Liver (tissue), 8 donors: ENCODE measurements at regions not wholly inside any gene's neighbourhood (a gene's known extent, or its start where the extent isn't known, plus 50 kb on each side); places are given as distances from the start of the nearest gene placed in this dataset.

Experiments
- DNase-seq: peaks from one replicate; pipeline ENCODE4 v3.0.0-alpha.2; 2017; ENCODE audit warnings: low spot score
- H3K27ac ChIP-seq, 2 donors: one replicate each; pipeline ENCODE4 v1.7.0; 2013; ENCODE audit warnings: inconsistent platforms in 2 of 2, low read length in 2 of 2, control low read depth in 1 of 2, low read depth in 1 of 2, mild to moderate bottlenecking in 1 of 2
- H3K27me3 ChIP-seq, 4 donors: one replicate each; pipeline versions ENCODE4 v1.6.1 to v1.7.0; 2013; ENCODE audit warnings: low read length in 3 of 4, inconsistent platforms in 1 of 4, mild to moderate bottlenecking in 1 of 4, moderate library complexity in 1 of 4; ENCODE audit not compliant: control insufficient read depth in 4 of 4, insufficient read depth in 4 of 4
- H3K36me3 ChIP-seq, 4 donors: one replicate each; pipeline versions ENCODE4 v1.6.1 to v1.7.0; 2013; ENCODE audit warnings: low read length in 3 of 4, mild to moderate bottlenecking in 3 of 4, low read depth in 1 of 4, moderate library complexity in 1 of 4; ENCODE audit not compliant: control insufficient read depth in 4 of 4, insufficient read depth in 3 of 4
- H3K4me1 ChIP-seq, 4 donors: one replicate each; pipeline versions ENCODE4 v1.6.1 to v1.7.0; 2013; ENCODE audit warnings: low read length in 3 of 4, mild to moderate bottlenecking in 3 of 4, moderate library complexity in 1 of 4; ENCODE audit not compliant: control insufficient read depth in 4 of 4, insufficient read depth in 4 of 4
- H3K4me3 ChIP-seq, 3 donors: one replicate each; pipeline versions ENCODE4 v1.6.1 to v1.7.0; 2013; ENCODE audit warnings: low read length in 3 of 3, control low read depth in 1 of 3, low read depth in 1 of 3, mild to moderate bottlenecking in 1 of 3
- H3K9ac ChIP-seq, 2 donors: one replicate each; pipeline ENCODE4 v1.7.0; 2013; ENCODE audit warnings: low read length in 2 of 2, mild to moderate bottlenecking in 2 of 2, moderate library complexity in 2 of 2, control low read depth in 1 of 2, low read depth in 1 of 2
- H3K9me3 ChIP-seq, 4 donors: one replicate each; pipeline versions ENCODE4 v1.6.1 to v1.7.0; 2013; ENCODE audit warnings: low read length in 3 of 4; ENCODE audit not compliant: control insufficient read depth in 4 of 4
- EGR1 ChIP-seq, 2 donors: IDR thresholded peaks; 2 replicates each; pipeline ENCODE4 v1.6.1; 2016 to 2018; ENCODE audit warnings: antibody characterized with exemption in 2 of 2, low read depth in 2 of 2
- GABPA ChIP-seq, 2 donors: IDR thresholded peaks in 1 of 2; conservative IDR thresholded peaks in 1 of 2; 2 replicates each; pipeline ENCODE4 v1.6.1; 2016; ENCODE audit warnings: antibody characterized with exemption in 2 of 2, mild to moderate bottlenecking in 1 of 2, moderate library complexity in 1 of 2
- HNF4G ChIP-seq: IDR thresholded peaks from 2 replicates; pipeline ENCODE4 v1.6.1; 2016; ENCODE audit warnings: antibody characterized with exemption
- JUND ChIP-seq, 2 donors: IDR thresholded peaks; 2 replicates each; pipeline ENCODE4 v1.6.1; 2016; ENCODE audit warnings: antibody characterized with exemption in 2 of 2
- NR2F2 ChIP-seq: IDR thresholded peaks from 2 replicates; pipeline ENCODE4 v1.6.1; 2016; ENCODE audit warnings: antibody characterized with exemption
- RAD21 ChIP-seq, 2 donors: IDR thresholded peaks; 2 replicates each; pipeline ENCODE4 v1.6.1; 2016; ENCODE audit warnings: antibody characterized with exemption in 2 of 2, mild to moderate bottlenecking in 2 of 2
- RXRA ChIP-seq, 2 donors: IDR thresholded peaks; 2 replicates each; pipeline ENCODE4 v1.6.1; 2017 to 2018; ENCODE audit warnings: antibody characterized with exemption in 2 of 2, mild to moderate bottlenecking in 1 of 2
- SP1 ChIP-seq: IDR thresholded peaks from 2 replicates; pipeline ENCODE4 v1.6.1; 2018; ENCODE audit warnings: antibody characterized with exemption, mild to moderate bottlenecking
- WGBS: extraction: QIAGEN DNeasy Blood & Tissue Kit; methylation state at CpG from one replicate; pipeline ENCODE4 v1.1.7; 2013; 5-methylcytosine and 5-hydroxymethylcytosine counted together
- TF ChIP-seq, protein P1 (sequence below): IDR thresholded peaks from 2 replicates; pipeline ENCODE4 v1.6.1; 2016; ENCODE audit warnings: antibody characterized with exemption
- TF ChIP-seq, protein P2 (sequence below): fragments of 150-350 bp; IDR thresholded peaks from 2 replicates; pipeline ENCODE4 v1.5.1; 2017; ENCODE audit warnings: improper control_type of control experiment, low read depth, low read length; ENCODE audit not compliant: missing input control
- TF ChIP-seq, protein P3 (sequence below): IDR thresholded peaks from 2 replicates; pipeline ENCODE4 v1.6.1; 2016; ENCODE audit warnings: antibody characterized with exemption
- TF ChIP-seq, protein P4 (sequence below): IDR thresholded peaks from 2 replicates; pipeline ENCODE4 v1.6.1; 2016; ENCODE audit warnings: antibody characterized with exemption, mild to moderate bottlenecking
- donor health status: healthy.
- donor health status: healthy.
- donor health status: healthy.
- donor health status: healthy.
- donor health status: healthy.

DNA sequence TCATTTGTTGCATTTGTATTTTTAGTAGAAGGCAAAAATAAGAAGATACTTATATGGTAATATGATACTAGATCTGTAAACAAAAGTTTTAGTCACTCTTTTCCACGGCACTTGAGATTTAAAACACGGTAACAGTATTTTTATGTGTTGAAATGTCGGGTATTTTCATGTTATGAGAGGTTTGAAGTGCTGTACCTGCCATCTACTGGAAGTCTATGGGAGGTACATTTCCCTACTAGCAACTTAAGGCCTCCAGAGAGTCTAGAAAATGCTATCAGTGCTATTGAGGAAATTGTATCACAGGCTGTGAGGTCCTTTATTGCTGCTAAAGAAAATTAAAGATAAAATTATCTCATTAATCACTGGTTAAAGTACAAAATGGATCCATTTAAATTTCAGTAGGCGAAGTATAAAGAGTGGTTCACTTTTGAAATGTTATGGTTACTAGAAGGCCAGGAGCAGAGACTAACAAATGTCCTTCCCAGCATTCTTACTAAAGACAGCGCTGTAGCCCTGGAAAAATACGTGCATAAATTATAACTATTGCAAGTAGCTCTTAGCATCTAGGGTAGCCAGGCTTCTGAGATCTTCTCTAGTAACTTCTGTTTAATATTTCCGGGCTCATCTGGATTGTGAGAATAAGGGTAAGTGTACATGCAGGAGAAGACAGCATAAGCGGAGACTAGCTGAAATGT is 77.6 kb upstream of the PRKD1 start:
- no peaks in the 10 kb centered on the region for H3K9me3 ChIP-seq
- no peak for DNase-seq

DNA sequence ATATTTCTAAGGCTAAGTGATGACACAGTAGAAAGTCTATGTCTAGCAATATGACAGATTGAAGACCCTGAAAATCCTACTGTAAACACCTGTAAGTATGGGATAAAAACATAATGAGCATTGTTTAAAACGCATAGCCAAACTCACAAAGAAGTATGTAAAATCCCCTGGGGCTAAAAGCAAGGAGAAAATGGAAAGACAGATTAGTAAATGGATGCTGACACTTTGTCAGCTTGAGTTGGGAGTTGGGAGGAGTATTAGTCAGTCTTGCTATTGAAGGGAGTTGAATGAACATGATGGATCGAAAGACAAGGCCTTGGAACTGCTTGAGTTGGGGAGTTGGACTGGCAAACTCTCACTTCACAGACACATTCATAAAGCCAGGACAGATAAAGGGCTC is 79.0 kb upstream of the PRKD1 start:
- H3K36me3 ChIP-seq: no peaks in the 10 kb centered on the region
- no peak overlapping the region for H3K4me3 ChIP-seq
- WGBS: 77% methylated on average over 2 of the region's 2 CpGs
- no peak overlapping the region for H3K27ac ChIP-seq
- H3K4me1 ChIP-seq: no peaks in the 10 kb centered on the region
- no peak overlapping the region for H3K9ac ChIP-seq
- H3K27me3 ChIP-seq: no peaks in the 10 kb centered on the region
- H3K9me3 ChIP-seq: no peaks in the 10 kb centered on the region
- no peak for DNase-seq
- TF ChIP-seq GABPA (IDR thresholded peaks at IDR 0.05 in 1 of 2, conservative IDR thresholded peaks at IDR 0.05 in 1 of 2): no peak
- TF ChIP-seq, protein P1, sequence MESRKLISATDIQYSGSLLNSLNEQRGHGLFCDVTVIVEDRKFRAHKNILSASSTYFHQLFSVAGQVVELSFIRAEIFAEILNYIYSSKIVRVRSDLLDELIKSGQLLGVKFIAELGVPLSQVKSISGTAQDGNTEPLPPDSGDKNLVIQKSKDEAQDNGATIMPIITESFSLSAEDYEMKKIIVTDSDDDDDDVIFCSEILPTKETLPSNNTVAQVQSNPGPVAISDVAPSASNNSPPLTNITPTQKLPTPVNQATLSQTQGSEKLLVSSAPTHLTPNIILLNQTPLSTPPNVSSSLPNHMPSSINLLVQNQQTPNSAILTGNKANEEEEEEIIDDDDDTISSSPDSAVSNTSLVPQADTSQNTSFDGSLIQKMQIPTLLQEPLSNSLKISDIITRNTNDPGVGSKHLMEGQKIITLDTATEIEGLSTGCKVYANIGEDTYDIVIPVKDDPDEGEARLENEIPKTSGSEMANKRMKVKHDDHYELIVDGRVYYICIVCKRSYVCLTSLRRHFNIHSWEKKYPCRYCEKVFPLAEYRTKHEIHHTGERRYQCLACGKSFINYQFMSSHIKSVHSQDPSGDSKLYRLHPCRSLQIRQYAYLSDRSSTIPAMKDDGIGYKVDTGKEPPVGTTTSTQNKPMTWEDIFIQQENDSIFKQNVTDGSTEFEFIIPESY: no peak
- TF ChIP-seq JUND (IDR thresholded peaks at IDR 0.05): no peak
- no peak for TF ChIP-seq EGR1 (IDR thresholded peaks at IDR 0.05; ENCODE audit: low read depth in 2 of 2)
- TF ChIP-seq SP1: no peak
- TF ChIP-seq, protein P2, sequence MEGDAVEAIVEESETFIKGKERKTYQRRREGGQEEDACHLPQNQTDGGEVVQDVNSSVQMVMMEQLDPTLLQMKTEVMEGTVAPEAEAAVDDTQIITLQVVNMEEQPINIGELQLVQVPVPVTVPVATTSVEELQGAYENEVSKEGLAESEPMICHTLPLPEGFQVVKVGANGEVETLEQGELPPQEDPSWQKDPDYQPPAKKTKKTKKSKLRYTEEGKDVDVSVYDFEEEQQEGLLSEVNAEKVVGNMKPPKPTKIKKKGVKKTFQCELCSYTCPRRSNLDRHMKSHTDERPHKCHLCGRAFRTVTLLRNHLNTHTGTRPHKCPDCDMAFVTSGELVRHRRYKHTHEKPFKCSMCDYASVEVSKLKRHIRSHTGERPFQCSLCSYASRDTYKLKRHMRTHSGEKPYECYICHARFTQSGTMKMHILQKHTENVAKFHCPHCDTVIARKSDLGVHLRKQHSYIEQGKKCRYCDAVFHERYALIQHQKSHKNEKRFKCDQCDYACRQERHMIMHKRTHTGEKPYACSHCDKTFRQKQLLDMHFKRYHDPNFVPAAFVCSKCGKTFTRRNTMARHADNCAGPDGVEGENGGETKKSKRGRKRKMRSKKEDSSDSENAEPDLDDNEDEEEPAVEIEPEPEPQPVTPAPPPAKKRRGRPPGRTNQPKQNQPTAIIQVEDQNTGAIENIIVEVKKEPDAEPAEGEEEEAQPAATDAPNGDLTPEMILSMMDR: no peak
- no peak for TF ChIP-seq NR2F2
- no peak for TF ChIP-seq HNF4G
- TF ChIP-seq, protein P3, sequence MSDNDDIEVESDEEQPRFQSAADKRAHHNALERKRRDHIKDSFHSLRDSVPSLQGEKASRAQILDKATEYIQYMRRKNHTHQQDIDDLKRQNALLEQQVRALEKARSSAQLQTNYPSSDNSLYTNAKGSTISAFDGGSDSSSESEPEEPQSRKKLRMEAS: no peak

More for the DNA sequence above, 77.6 kb upstream of the PRKD1 start:
- Histone ChIP-seq H3K27me3 (no peaks in the 10 kb centered on the region), H3K4me3 (no peak overlapping the region), H3K4me1 (no peaks in the 10 kb centered on the region), H3K36me3 (no peaks in the 10 kb centered on the region), H3K9ac (no peak overlapping the region), H3K27ac (no peak overlapping the region)
- TF ChIP-seq RAD21 (IDR thresholded peaks at IDR 0.05) (peak; percentile 88), RXRA (IDR thresholded peaks at IDR 0.05) (no peak)
- TF ChIP-seq, protein P2: peak; percentile 67
- TF ChIP-seq, protein P4, sequence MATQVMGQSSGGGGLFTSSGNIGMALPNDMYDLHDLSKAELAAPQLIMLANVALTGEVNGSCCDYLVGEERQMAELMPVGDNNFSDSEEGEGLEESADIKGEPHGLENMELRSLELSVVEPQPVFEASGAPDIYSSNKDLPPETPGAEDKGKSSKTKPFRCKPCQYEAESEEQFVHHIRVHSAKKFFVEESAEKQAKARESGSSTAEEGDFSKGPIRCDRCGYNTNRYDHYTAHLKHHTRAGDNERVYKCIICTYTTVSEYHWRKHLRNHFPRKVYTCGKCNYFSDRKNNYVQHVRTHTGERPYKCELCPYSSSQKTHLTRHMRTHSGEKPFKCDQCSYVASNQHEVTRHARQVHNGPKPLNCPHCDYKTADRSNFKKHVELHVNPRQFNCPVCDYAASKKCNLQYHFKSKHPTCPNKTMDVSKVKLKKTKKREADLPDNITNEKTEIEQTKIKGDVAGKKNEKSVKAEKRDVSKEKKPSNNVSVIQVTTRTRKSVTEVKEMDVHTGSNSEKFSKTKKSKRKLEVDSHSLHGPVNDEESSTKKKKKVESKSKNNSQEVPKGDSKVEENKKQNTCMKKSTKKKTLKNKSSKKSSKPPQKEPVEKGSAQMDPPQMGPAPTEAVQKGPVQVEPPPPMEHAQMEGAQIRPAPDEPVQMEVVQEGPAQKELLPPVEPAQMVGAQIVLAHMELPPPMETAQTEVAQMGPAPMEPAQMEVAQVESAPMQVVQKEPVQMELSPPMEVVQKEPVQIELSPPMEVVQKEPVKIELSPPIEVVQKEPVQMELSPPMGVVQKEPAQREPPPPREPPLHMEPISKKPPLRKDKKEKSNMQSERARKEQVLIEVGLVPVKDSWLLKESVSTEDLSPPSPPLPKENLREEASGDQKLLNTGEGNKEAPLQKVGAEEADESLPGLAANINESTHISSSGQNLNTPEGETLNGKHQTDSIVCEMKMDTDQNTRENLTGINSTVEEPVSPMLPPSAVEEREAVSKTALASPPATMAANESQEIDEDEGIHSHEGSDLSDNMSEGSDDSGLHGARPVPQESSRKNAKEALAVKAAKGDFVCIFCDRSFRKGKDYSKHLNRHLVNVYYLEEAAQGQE: no peak
- TF ChIP-seq, protein P1: no peak
- 51% methylated on average over 8 of the region's 8 CpGs for WGBS
